ENCODE measurements at regions not wholly inside any gene's neighbourhood (a gene's known extent, or its start where the extent isn't known, plus 50 kb on each side); places are given as distances from the start of the nearest gene placed in this dataset.
"Not testable (repeated sequence)": the region's sequence is repeated elsewhere in the genome, so short reads cannot be mapped to it uniquely, and the experiment has no call there.

DNA sequence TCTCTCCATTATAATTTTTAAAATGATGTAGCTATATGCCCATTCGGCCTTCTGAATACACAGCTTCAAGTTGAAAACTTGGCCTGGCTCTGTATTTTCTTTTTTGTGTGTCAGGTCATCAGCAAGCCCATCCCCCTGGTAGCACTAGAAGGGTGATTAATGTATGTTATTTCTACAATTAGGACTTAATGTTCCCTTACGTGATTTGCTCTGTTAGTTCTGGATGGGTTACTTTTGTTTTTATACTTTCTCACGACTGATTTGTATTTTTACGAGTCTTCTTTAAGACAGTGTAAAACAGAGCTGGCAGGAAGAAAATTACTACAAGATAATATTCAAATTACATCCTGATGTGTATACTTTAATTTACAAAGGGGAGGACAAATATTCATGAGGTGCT is 88.4 kb upstream of the RGPD4 start:
- DNase-seq (ENCODE audit: low read depth, low spot score) = no peak
- no peak overlapping the region for H3K4me3 ChIP-seq (ENCODE audit: low read depth, low read length)
- ChIA-PET POLR2A (no interaction called here), CTCF (no interaction called here)
- TF ChIP-seq, protein P1, sequence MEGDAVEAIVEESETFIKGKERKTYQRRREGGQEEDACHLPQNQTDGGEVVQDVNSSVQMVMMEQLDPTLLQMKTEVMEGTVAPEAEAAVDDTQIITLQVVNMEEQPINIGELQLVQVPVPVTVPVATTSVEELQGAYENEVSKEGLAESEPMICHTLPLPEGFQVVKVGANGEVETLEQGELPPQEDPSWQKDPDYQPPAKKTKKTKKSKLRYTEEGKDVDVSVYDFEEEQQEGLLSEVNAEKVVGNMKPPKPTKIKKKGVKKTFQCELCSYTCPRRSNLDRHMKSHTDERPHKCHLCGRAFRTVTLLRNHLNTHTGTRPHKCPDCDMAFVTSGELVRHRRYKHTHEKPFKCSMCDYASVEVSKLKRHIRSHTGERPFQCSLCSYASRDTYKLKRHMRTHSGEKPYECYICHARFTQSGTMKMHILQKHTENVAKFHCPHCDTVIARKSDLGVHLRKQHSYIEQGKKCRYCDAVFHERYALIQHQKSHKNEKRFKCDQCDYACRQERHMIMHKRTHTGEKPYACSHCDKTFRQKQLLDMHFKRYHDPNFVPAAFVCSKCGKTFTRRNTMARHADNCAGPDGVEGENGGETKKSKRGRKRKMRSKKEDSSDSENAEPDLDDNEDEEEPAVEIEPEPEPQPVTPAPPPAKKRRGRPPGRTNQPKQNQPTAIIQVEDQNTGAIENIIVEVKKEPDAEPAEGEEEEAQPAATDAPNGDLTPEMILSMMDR (IDR thresholded peaks at IDR 0.05; ENCODE audit: insufficient read depth, low read length, missing control alignments) = no peak

DNA sequence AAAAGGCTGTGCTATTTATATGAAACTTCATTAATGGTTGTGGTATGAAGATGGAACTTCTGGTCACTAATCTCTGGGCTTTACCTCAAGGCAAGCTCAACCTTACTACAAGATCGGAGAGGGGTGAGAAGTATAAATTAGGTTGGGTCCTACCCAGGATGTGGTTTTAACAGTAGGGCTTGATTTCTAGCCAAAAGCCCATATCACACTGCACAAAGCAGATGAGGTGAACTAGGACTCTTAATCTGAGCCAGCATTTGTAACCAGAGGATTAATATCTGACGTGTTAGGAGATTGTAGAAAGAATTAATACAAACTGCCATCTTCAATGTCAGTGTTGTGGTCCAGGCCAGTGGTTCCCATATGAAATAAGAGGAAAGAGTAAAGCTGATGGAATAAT is 86.4 kb upstream of the RGPD4 start:
- CTCF ChIA-PET = no interaction called here
- no peak overlapping the region for H3K4me3 ChIP-seq (ENCODE audit: low read depth, low read length)
- POLR2A ChIA-PET = no interaction called here
- DNase-seq (ENCODE audit: low read depth, low spot score) = no peak
- TF ChIP-seq, protein P1 (IDR thresholded peaks at IDR 0.05; ENCODE audit: insufficient read depth, low read length, missing control alignments) = no peak

DNA sequence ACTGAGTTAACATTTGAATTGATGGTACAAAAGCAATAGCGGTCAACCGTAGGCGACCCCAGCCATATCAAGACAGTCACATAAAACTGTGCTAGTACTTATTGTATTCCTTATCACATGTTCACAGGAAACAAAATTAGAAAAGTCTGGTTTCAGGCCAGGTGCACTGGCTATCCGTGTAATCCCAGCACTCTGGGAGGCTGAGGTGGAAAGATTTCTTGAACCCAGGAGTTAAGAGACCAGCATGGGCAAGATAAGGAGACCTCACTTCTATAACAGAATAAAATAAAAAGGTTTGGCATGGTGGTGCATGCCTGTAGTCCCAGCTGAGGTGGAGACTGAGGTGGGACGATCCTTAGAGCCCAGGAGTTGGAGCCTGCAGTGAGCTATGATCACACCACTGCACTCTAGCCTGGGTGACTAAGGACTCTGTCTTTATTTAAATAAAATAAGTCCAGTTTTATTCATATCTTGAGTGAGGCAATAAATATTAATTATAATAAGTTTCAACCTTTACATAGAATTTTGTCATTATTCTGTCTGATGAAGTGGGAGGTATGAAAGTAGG is 84.1 kb upstream of the RGPD4 start:
- H3K4me3 ChIP-seq (ENCODE audit: low read depth, low read length) = no peak overlapping the region
- no peak for DNase-seq (ENCODE audit: low read depth, low spot score)
- ChIA-PET CTCF (no interaction called here), POLR2A (no interaction called here)
- TF ChIP-seq, protein P1 (IDR thresholded peaks at IDR 0.05; ENCODE audit: insufficient read depth, low read length, missing control alignments) = no peak

DNA sequence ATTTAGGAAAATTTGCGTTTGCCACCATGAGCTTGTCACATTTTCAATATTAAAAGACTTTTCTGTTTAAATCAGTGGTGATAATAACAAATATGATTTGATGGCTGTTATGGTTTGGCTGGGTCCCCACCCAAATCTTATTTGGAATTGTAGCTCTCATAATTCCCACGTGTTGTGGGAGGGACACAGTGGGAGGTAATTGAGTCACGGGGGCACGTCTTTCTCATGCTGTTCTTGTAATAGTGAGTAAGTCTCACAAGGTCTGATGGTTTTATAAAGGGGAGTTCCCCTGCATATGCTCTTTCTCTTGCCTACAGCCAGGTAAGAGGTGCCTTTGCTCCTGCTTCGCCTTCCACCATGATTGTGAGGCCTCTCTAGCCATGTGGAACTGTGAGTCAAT is 83.4 kb upstream of the RGPD4 start:
- ChIA-PET CTCF (no interaction called here), POLR2A (no interaction called here)
- no peak for DNase-seq (ENCODE audit: low read depth, low spot score)
- TF ChIP-seq, protein P1 (IDR thresholded peaks at IDR 0.05; ENCODE audit: insufficient read depth, low read length, missing control alignments) = no peak
- H3K4me3 ChIP-seq (ENCODE audit: low read depth, low read length) = no peak overlapping the region

DNA sequence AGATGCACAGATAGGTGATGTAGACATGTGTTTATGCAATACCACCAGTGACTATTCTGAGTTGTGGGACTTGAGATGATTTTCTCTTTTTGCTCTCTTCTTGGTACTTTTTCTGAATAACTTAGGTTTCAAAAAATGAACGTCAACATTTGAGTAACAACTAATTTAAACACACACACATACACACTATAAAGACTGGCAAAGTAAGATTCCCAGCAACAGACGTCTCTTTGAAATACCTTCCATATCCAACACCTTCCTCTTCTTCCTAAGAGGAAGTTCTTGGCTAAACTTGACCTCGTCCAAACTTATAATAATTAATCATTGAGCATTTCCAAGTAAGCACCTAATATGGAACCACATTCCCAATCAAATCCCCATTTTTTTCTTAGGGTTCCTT is 81.6 kb upstream of the RGPD4 start:
- TF ChIP-seq, protein P1 (IDR thresholded peaks at IDR 0.05; ENCODE audit: insufficient read depth, low read length, missing control alignments) = no peak
- POLR2A ChIA-PET = no interaction called here
- no peak for DNase-seq (ENCODE audit: low read depth, low spot score)

DNA sequence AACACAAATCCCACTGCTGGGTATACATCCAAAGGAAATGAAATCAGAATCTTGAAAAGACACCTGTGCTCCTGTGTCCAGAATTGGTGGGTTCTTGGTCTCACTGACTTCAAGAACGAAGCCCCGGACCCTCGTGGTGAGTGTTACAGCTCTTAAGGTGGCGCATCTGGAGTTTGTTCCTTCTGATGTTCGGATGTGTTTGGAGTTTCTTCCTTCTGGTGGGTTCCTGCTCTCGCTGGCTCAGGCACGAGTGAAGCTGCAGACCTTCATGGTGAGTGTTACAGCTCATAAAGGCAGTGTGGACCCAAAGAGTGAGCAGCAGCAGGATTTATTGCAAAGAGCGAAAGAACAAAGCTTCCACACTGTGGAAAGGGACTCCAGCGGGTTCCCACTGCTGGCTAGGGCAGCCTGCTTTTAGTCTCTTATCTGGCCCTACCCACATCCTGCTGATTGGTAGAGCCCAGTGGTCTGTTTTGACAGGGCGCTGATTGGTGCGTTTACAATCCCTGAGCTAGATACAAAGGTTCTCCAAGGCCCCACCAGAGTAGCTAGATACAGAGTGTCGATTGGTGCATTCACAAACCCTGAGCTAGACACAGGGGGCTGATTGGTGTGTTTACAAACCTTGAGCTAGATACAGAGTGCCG is 80.0 kb upstream of the RGPD4 start:
- POLR2A ChIA-PET; CTCF ChIA-PET; H3K4me3 ChIP-seq (ENCODE audit: low read depth, low read length); DNase-seq (ENCODE audit: low read depth, low spot score): not testable (repeated sequence)

More for the DNA sequence above, 81.6 kb upstream of the RGPD4 start:
- CTCF ChIA-PET = no interaction called here
- H3K4me3 ChIP-seq (ENCODE audit: low read depth, low read length) = no peak overlapping the region

DNA sequence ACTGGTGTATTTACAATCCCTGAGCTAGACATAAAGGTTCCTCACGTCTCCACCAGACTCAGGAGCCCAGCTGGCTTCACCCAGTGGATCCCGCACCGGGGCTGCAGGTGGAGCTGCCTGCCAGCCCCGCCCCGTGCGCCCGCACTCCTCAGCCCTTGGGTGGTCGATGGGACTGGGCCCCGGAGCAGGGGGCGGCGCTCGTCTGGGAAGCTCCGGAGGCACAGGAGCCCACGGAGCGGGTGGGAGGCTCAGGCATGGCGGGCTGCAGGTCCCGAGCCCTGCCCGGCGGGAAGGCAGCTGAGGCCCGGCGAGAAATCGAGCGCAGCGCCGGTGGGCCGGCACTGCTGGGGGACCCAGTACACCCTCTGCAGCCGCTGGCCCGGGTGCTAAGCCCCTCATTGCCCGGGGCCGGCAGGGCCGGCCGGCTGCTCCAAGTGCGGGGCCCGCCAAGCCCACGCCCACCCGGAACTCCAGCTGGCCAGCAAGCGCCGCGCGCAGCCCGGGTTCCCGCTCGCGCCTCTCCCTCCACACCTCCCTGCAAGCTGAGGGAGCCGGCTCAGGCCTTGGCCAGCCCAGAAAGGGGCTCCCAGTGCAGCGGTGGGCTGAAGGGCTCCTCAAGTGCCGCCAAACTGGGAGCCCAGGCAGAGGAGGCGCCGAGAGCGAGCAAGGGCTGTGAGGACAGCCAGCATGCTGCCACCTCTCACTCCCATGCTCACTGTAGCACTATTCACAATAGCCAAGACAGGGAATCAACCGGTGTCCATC is 79.3 kb upstream of the RGPD4 start:
- CTCF ChIA-PET; POLR2A ChIA-PET; DNase-seq (ENCODE audit: low read depth, low spot score); H3K4me3 ChIP-seq (ENCODE audit: low read depth, low read length): not testable (repeated sequence)
